Thyroid gland (tissue), 4 donors: ENCODE measurements at regions not wholly inside any gene's neighbourhood (a gene's known extent, or its start where the extent isn't known, plus 50 kb on each side); places are given as distances from the start of the nearest gene placed in this dataset.

Experiments
- DNase-seq, 2 donors: peaks; one replicate each; pipeline ENCODE4 v3.0.0-alpha.2; 2019
- H3K27ac ChIP-seq, 3 donors: fragments of 200-600 bp; sonication (generic); 1 replicate in 2 of 3; 2 replicates in 1 of 3; pipeline ENCODE4 v1.5.1; 2016 to 2019; ENCODE audit warnings: mild to moderate bottlenecking in 1 of 3, moderate library complexity in 1 of 3
- H3K27me3 ChIP-seq: fragments of 200-600 bp; sonication (generic); one replicate; pipeline ENCODE4 v1.5.1; 2019
- H3K36me3 ChIP-seq, 2 donors: fragments of 200-600 bp; sonication (generic); one replicate each; pipeline ENCODE4 v1.5.1; 2016 to 2019
- H3K4me1 ChIP-seq, 2 donors: fragments of 200-600 bp; sonication (generic); one replicate each; pipeline ENCODE4 v1.5.1; 2017 to 2019
- H3K4me3 ChIP-seq, 3 donors: fragments of 200-600 bp; sonication (generic); replicated peaks in 1 of 3; 1 replicate in 2 of 3; 2 replicates in 1 of 3; pipeline ENCODE4 v1.5.1; 2016; ENCODE audit warnings: mild to moderate bottlenecking in 1 of 3
- H3K9me3 ChIP-seq: fragments of 200-600 bp; sonication (generic); one replicate; pipeline ENCODE4 v1.5.1; 2017
- CTCF ChIP-seq, 6 experiments: fragments of 200-600 bp in 3 of 6; fragments of 450-650 bp in 3 of 6; sonication (generic) in 3 of 6; IDR thresholded peaks; one replicate each; pipeline ENCODE4 v1.5.1; 2016 to 2019; ENCODE audit warnings: antibody characterized with exemption in 6 of 6, mild to moderate bottlenecking in 2 of 6, inconsistent platforms in 1 of 6, moderate library complexity in 1 of 6
- POLR2A ChIP-seq, 2 donors: fragments of 450-650 bp; IDR thresholded peaks; one replicate each; pipeline ENCODE4 v1.6.1; 2017; ENCODE audit warnings: antibody characterized with exemption in 2 of 2, mild to moderate bottlenecking in 2 of 2, moderate library complexity in 1 of 2
- WGBS, 2 donors: methylation state at CpG; one replicate each; pipeline ENCODE4 v1.1.5; 2017; 5-methylcytosine and 5-hydroxymethylcytosine counted together
- intact Hi-C: fragments of 100-400 bp; cut with DNase I; formaldehyde crosslinking; loops from one replicate; pipeline ENCODE4 v1.15.1; 2023

GRCh38 chr12:70069221-70070105 is 173.8 kb upstream of the CNOT2 start:
- Histone ChIP-seq H3K4me1 (no peaks in the 10 kb centered on the region), H3K27me3 (no peaks in the 10 kb centered on the region), H3K4me3 (no peak overlapping the region), H3K36me3 (no peaks in the 10 kb centered on the region), H3K9me3 (no peaks in the 10 kb centered on the region), H3K27ac (no peak overlapping the region)
- WGBS, 2 donors, result 74 to 79% methylated on average over 5 of the region's 5 CpGs
- no peak for DNase-seq
- TF ChIP-seq POLR2A (IDR thresholded peaks at IDR 0.05), result no peak
- TF ChIP-seq CTCF (IDR thresholded peaks at IDR 0.05), result no peak
- intact Hi-C loops, result no loop called here

- 89 to 92% methylated on average over 5 of the region's 5 CpGs for WGBS, 2 donors
- no peaks in the 10 kb centered on the region for H3K9me3 ChIP-seq
- intact Hi-C loops, result no loop called here
- no peaks in the 10 kb centered on the region for H3K4me1 ChIP-seq
- no peak for TF ChIP-seq CTCF (IDR thresholded peaks at IDR 0.05)
- TF ChIP-seq POLR2A (IDR thresholded peaks at IDR 0.05), result no peak
- no peaks in the 10 kb centered on the region for H3K27me3 ChIP-seq
- H3K4me3 ChIP-seq, result no peak overlapping the region
- no peak overlapping the region for H3K27ac ChIP-seq
- no peak for DNase-seq
- no peaks in the 10 kb centered on the region for H3K36me3 ChIP-seq
Observed at GRCh38 chr12:70070494-70071007, 172.7 kb upstream of the CNOT2 start.

GRCh38 chr12:70074510-70074909 is 168.7 kb upstream of the CNOT2 start:
- Histone ChIP-seq H3K9me3 (no peaks in the 10 kb centered on the region), H3K27ac (no peak overlapping the region), H3K36me3 (no peaks in the 10 kb centered on the region), H3K27me3 (no peaks in the 10 kb centered on the region), H3K4me1 (no peaks in the 10 kb centered on the region), H3K4me3 (no peak overlapping the region)
- TF ChIP-seq CTCF (IDR thresholded peaks at IDR 0.05) (no peak), POLR2A (IDR thresholded peaks at IDR 0.05) (no peak)
- intact Hi-C loops, result no loop called here
- DNase-seq, result no peak

GRCh38 chr12:70077441-70077840 is 165.8 kb upstream of the CNOT2 start:
- WGBS, 2 donors, result 91% methylated on average over 2 of the region's 2 CpGs
- Histone ChIP-seq H3K36me3 (no peaks in the 10 kb centered on the region), H3K4me3 (no peak overlapping the region), H3K9me3 (no peaks in the 10 kb centered on the region), H3K27me3 (no peaks in the 10 kb centered on the region), H3K27ac (no peak overlapping the region), H3K4me1 (no peaks in the 10 kb centered on the region)
- DNase-seq, result no peak
- TF ChIP-seq CTCF (IDR thresholded peaks at IDR 0.05), result no peak
- TF ChIP-seq POLR2A (IDR thresholded peaks at IDR 0.05), result no peak
- intact Hi-C loops, result no loop called here

- no peak for DNase-seq
- intact Hi-C loops, result no loop called here
- 89 to 90% methylated on average over 2 of the region's 2 CpGs for WGBS, 2 donors
- TF ChIP-seq CTCF (IDR thresholded peaks at IDR 0.05) (no peak), POLR2A (IDR thresholded peaks at IDR 0.05) (no peak)
- Histone ChIP-seq H3K27me3 (no peaks in the 10 kb centered on the region), H3K9me3 (no peaks in the 10 kb centered on the region), H3K4me3 (no peak overlapping the region), H3K4me1 (no peaks in the 10 kb centered on the region), H3K27ac (no peak overlapping the region), H3K36me3 (no peaks in the 10 kb centered on the region)
Observed at GRCh38 chr12:70078161-70078560, 165.1 kb upstream of the CNOT2 start.
